ENCODE measurements at regions not wholly inside any gene's neighbourhood (a gene's known extent, or its start where the extent isn't known, plus 50 kb on each side); places are given as distances from the start of the nearest gene placed in this dataset.

GRCh38 chr7:1312136-1313070 lies 79.7 kb downstream of the UNCX start:
- TF ChIP-seq, protein P1, sequence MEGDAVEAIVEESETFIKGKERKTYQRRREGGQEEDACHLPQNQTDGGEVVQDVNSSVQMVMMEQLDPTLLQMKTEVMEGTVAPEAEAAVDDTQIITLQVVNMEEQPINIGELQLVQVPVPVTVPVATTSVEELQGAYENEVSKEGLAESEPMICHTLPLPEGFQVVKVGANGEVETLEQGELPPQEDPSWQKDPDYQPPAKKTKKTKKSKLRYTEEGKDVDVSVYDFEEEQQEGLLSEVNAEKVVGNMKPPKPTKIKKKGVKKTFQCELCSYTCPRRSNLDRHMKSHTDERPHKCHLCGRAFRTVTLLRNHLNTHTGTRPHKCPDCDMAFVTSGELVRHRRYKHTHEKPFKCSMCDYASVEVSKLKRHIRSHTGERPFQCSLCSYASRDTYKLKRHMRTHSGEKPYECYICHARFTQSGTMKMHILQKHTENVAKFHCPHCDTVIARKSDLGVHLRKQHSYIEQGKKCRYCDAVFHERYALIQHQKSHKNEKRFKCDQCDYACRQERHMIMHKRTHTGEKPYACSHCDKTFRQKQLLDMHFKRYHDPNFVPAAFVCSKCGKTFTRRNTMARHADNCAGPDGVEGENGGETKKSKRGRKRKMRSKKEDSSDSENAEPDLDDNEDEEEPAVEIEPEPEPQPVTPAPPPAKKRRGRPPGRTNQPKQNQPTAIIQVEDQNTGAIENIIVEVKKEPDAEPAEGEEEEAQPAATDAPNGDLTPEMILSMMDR (IDR thresholded peaks at IDR 0.05), result no peak

DNA sequence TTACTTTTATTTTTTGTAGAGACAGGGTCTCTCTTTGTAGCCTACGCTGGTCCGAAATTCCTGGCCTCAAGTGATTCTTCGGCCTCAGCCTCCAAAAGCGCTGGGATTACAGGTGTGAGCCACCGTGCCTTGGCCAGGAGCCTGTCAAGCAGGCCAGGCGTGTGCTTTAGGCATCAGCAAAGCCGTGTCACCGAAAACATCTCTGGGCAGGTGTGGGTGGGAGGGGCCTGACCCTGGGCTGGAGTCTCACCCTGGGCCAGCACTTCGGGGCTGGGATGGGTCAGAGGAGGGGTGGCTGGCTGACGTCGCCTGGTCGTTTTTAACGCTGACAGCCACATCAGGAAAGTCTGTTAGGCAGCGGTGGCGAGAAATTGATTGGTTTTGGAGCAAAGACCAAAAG lies 80.9 kb downstream of the UNCX start:
- TF ChIP-seq, protein P1 (IDR thresholded peaks at IDR 0.05), result no peak

DNA sequence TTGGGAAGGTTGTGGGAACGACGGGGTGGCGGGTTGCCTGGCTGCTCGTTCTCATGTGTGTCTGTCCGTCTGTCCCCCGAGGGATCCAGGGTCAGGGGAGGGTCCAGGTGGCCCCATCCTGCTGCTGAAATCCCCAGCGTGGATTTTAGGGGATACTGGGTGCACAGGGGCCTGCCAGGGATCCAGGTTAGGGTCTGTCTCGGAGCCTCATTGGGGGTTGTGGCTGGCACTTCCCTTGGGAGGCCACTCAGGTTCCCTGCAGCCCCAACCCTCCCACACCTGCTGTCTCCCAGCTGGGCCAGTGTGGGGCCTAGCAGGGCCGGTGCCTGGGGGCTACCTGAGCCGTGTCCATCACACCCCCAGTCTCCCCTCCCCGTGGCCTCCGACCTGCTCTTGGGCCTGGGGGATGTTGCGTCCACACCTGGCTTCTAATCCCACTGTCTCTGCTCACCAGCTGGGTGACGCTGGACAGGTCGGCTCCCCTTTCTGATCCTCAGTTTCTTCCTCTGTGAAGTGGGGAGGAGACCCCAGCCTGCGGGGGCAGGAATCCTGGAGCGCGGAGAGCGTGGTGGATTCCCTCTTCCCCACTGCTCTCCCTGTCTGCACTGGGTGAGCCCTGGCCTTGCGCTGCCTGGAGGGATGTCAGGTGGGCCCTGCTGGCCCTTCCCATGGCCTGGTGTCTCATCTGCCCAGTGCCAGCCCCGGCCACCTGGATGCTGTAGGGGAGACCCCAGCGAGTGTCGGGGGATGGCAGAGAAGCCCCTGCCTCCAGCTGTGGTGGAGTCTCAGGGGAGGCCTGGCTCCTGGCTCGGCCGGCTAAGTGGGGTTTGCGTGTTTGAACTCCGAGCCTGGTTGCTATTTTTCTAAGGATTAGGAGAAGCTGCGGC lies 81.6 kb downstream of the UNCX start:
- TF ChIP-seq, protein P1 (IDR thresholded peaks at IDR 0.05), result no peak

GRCh38 chr7:1314908-1315450 lies 82.3 kb downstream of the UNCX start:
- TF ChIP-seq, protein P1 (IDR thresholded peaks at IDR 0.05), result no peak

DNA sequence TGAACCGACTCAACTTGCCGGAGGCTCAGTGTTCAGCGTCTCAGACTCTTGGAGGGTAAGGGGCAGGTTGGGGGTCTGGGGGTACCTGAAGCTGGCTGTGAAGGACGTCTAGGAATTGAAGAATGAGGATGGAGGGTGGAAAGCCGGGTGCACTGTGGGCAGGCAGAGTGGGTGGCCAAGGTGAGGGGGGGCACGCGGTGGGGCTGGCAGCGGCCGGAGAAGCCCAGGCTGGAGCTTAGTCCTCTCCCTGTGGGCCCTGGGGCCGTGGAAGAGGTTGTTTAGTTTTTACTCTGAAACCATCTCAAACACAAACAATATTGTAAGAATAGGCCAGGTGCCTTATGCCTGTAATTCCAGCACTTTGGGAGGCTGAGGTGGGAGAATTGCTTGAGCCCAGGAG lies 83.4 kb downstream of the UNCX start:
- TF ChIP-seq, protein P1 (IDR thresholded peaks at IDR 0.05), result no peak

DNA sequence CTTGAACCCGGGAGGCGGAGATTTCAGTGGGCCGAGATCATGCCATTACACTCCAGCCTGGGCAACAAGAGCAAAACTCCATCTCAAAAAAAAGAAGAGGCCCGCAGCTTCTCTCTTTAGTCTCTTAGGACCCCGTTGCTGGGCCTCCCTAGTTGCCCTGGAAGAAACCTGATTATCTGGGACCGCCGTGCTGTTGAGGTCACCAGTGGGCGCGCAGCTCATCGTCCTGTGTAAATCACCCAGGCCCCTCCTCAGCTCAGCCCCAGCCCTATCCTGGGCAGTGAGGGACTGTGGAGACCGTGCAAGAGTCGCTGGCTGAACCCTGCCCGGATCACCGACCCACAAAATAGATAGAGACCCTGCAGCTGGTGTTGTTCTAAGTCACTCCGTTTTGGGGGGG lies 85.0 kb downstream of the UNCX start:
- TF ChIP-seq, protein P1 (IDR thresholded peaks at IDR 0.05), result no peak

- TF ChIP-seq, protein P1 (IDR thresholded peaks at IDR 0.05), result no peak
These were observed 85.4 kb downstream of the UNCX start for GRCh38 chr7:1318051-1318450.

All from LNCAP (cell line).